Right cardiac atrium (tissue), 5 donors: ENCODE measurements at regions not wholly inside any gene's neighbourhood (a gene's known extent, or its start where the extent isn't known, plus 50 kb on each side); places are given as distances from the start of the nearest gene placed in this dataset.

Source experiments
- ATAC-seq, 2 donors: fragments of 200-7000 bp; cut with Tn5 transposase; one replicate each; pipeline versions ENCODE4 v1.8.0 to v1.9.1; 2020; ENCODE audit warnings: moderate library complexity in 2 of 2, mild to moderate bottlenecking in 1 of 2
- DNase-seq, 3 donors: peaks; one replicate each; pipeline ENCODE4 v3.0.0-alpha.2; 2020
- H3K27ac ChIP-seq: one replicate; pipeline ENCODE4 v1.5.1; 2013; ENCODE audit warnings: mild to moderate bottlenecking, low read length, control low read depth, moderate library complexity
- H3K27me3 ChIP-seq: one replicate; pipeline ENCODE4 v1.6.1; 2013; ENCODE audit not compliant: control insufficient read depth, insufficient read depth
- H3K4me1 ChIP-seq: one replicate; pipeline ENCODE4 v1.6.1; 2013; ENCODE audit warnings: low read length; ENCODE audit not compliant: control insufficient read depth, insufficient read depth
- H3K4me3 ChIP-seq: one replicate; pipeline ENCODE4 v1.5.1; 2013; ENCODE audit warnings: low read length, control low read depth
- H3K9me3 ChIP-seq: one replicate; pipeline ENCODE4 v1.6.1; 2013; ENCODE audit warnings: low read length; ENCODE audit not compliant: control insufficient read depth
- WGBS: extraction: QIAGEN DNeasy Blood & Tissue Kit; methylation state at CpG from one replicate; pipeline ENCODE4 v1.1.7; 2013; 5-methylcytosine and 5-hydroxymethylcytosine counted together
- intact Hi-C, 4 donors: fragments of 100-400 bp; cut with DNase I; formaldehyde crosslinking; loops; one replicate each; pipeline versions ENCODE4 v1.11.0 to v1.14.0; 2022 to 2023
- donor health status: healthy with polysubstance abuse.
- donor health status: DM: no; HTN: yes; CAD: no.
- donor health status: DM: no; HTN: no; CAD: no.
- donor health status: DM: no; HTN: yes; CAD: no; lungs with severe emphysema.
- donor health status: DM: yes; HTN: yes; CAD: no.

DNA sequence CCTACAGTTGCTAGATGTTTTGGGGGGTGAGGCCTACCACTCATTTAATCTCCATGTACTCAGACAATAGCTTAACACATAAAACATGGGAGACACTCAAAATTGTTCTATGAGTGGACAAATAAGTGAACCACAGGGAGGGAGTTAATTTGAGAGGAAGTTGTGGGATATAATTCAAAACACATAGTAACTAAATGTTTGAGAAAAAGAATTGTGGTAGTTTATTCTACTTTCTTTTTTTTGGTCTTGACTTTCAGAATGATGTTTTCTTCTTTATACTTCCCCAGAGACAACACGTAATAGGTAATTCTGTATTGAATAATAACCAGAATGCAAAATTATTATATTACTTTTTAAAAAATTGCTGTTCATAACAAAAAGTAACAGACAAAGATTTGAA, 453.8 kb downstream of the RFPL4B start:
- H3K27me3 ChIP-seq: no peaks in the 10 kb centered on the region
- intact Hi-C loops: no loop called here
- H3K27ac ChIP-seq: no peak overlapping the region
- no peaks in the 10 kb centered on the region for H3K4me1 ChIP-seq
- no peak overlapping the region for H3K4me3 ChIP-seq
- H3K9me3 ChIP-seq: no peaks in the 10 kb centered on the region
- no peak for ATAC-seq
- WGBS: 93% methylated on average over 1 of the region's 1 CpG
- no peak for DNase-seq

DNA sequence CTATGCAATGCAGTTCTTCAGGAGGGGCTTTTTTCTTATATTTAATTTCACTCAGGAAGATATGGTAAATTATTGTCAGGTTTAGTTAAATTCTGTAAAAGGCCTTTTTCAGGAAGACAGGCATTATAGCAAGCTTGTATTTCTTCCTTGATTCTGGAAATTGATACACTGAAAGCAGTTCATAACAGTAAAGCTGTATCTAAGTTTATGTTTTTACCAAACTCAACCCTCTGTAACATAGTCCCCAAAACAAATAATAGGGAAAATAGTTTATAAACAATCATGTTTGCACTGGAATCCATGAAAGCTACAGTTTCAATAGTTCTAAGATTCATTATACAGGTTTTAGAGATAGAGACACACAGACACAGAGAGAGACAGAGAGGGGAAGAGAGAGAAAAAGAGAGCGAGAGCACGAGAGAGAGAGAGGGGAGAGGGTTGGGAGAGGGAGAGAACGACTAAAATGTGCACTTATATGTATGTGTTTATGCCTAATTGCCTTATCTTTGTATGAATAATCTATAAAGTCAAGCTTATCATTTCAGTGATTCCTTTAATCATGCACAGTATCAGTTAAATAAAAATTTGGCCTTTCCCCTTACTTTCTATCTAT, 454.4 kb downstream of the RFPL4B start:
- intact Hi-C loops: no loop called here
- ATAC-seq (no peak), DNase-seq (no peak)
- Histone ChIP-seq H3K4me1 (no peaks in the 10 kb centered on the region), H3K27ac (no peak overlapping the region), H3K27me3 (no peaks in the 10 kb centered on the region), H3K4me3 (no peak overlapping the region), H3K9me3 (no peaks in the 10 kb centered on the region)
- WGBS: 71% methylated on average over 3 of the region's 3 CpGs

DNA sequence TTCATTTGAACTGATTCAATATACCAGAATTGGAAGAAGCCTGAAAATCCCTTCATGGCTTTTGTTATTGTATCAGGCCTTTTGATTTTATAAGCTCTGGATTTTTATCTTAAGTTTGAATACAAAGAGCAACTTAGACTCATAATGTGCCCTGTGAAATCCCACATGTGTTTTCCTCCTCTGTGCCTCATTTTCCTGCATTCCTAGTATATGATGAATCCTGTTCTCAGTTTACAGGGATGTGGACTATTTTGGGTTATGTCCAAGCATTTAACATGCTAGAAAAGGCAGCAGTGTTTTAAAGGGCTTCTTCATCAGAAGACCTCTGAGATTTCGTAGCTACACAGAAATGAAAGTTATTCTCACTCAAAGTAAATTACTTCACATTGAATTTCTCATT, 455.0 kb downstream of the RFPL4B start:
- Histone ChIP-seq H3K9me3 (no peaks in the 10 kb centered on the region), H3K4me3 (no peak overlapping the region), H3K4me1 (no peaks in the 10 kb centered on the region), H3K27ac (no peak overlapping the region), H3K27me3 (no peaks in the 10 kb centered on the region)
- 61% methylated on average over 1 of the region's 1 CpG for WGBS
- DNase-seq (no peak), ATAC-seq (no peak)
- intact Hi-C loops: no loop called here

DNA sequence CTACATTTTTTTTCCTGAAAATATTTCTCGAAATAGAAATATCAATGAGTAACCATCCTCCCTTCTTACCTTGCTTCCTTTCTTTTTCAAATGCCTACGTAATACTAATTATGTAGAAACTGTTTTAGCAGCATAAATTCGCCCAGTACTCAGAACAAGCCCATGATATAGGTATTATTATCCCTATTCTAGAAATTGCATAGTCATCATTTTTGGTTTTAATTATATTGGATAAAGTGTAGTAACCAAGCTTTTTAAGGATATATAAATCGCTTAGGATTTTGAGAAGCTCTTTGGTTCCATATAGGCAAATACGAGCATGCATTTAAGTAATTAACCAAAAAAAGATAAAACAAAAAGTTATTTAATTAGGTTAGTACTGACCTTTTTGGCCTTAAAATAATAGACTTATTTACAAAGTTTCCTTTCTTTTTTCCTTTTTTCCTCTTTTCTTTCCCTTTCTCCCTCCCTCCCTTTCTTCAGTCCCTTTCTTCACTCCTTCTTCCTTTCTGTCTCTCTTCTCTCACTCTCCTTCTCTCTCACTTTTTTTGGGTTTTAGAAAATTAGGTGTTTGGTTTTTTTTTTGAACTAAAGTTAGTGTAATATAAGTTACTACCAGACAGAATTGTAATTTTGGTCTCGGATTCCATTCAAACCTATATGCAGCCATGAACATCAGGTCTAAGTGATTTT, 457.7 kb downstream of the RFPL4B start:
- Histone ChIP-seq H3K27ac (no peak overlapping the region), H3K27me3 (no peaks in the 10 kb centered on the region), H3K4me1 (no peaks in the 10 kb centered on the region), H3K4me3 (no peak overlapping the region), H3K9me3 (no peaks in the 10 kb centered on the region)
- ATAC-seq (no peak), DNase-seq (no peak)
- WGBS: 94% methylated on average over 6 of the region's 6 CpGs
- intact Hi-C loops: no loop called here

DNA sequence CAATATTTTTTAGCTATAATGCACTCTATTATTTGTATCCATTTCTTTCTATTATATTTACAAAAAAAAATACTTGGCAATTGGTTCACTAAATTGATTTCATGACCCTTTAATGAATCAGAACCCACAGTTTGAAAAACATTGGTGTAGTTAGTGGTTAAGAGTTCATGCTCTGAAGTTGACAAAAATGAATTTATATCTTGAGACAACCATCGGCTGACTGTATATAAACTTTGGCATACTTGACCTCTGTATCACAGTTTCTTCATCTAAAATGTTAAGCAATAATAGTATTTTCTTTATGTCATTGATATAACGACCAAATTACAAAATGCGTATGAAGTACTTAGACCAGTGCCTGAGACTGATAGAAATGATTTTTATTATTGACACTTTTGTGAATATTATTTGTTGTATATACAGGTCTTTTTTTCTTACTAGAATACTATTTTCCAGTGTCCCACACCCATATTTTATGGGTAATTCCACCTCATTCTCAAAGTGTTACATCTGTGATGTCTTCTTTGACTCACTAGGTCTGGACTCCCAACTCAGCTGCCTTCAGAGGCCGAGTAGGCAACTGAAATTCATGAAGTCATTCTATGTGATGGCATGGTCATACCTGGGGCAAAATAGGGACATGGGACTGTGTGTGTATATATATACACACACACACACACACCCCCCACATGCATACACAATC, 459.2 kb downstream of the RFPL4B start:
- no peak for DNase-seq
- 88% methylated on average over 4 of the region's 4 CpGs for WGBS

DNA sequence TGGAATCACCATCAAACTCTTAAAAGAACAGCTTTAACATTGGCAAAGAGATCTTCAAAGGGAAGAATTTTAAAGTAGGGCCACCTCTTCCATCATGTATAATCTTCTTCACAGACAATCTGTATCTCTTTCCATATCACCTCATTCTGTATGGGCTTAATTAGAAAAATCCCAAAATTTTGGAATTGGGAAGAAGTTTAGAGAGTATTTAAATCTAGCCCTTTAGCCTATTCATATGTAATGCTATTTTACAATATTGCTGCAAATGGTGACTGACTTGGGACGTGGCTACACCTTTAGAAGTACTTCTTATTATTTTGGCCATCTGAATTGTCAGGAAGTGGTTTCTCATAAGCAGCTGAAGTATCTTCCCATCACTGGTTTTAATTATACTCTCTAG, 474.3 kb downstream of the RFPL4B start:
- no peak overlapping the region for H3K4me3 ChIP-seq
- no peaks in the 10 kb centered on the region for H3K9me3 ChIP-seq
- no peaks in the 10 kb centered on the region for H3K4me1 ChIP-seq
- intact Hi-C loops: no loop called here
- WGBS: 82% methylated on average over 1 of the region's 1 CpG
- ATAC-seq (no peak), DNase-seq (no peak)
- no peak overlapping the region for H3K27ac ChIP-seq
- H3K27me3 ChIP-seq: no peaks in the 10 kb centered on the region

More for the DNA sequence above, 459.2 kb downstream of the RFPL4B start:
- intact Hi-C loops: no loop called here
- ATAC-seq: no peak
- no peaks in the 10 kb centered on the region for H3K9me3 ChIP-seq
- H3K4me1 ChIP-seq: no peaks in the 10 kb centered on the region
- no peak overlapping the region for H3K4me3 ChIP-seq
- no peak overlapping the region for H3K27ac ChIP-seq
- H3K27me3 ChIP-seq: no peaks in the 10 kb centered on the region

DNA sequence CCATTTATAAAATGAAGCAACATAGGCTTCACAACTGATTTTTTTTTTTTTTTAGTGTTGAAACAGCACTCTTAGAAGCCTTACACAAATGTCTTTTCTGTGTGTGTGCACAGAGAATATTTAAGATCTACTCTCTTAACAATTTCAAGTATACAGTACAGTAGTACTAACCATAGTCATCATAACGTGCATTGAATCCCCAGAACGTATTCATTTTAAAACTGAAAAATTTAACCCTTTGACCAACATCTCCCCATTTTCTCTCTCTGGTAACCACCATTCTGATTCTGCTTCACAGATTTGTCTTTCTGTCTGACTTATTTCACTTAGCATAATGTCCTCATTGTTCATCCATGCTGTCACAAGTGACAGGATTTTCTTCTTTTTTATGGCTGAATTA, 475.6 kb downstream of the RFPL4B start:
- ATAC-seq (no peak), DNase-seq (no peak)
- H3K4me1 ChIP-seq: no peaks in the 10 kb centered on the region
- no peak overlapping the region for H3K27ac ChIP-seq
- no peaks in the 10 kb centered on the region for H3K9me3 ChIP-seq
- no peaks in the 10 kb centered on the region for H3K27me3 ChIP-seq
- intact Hi-C loops: no loop called here
- WGBS: 72% methylated on average over 2 of the region's 2 CpGs
- H3K4me3 ChIP-seq: no peak overlapping the region

DNA sequence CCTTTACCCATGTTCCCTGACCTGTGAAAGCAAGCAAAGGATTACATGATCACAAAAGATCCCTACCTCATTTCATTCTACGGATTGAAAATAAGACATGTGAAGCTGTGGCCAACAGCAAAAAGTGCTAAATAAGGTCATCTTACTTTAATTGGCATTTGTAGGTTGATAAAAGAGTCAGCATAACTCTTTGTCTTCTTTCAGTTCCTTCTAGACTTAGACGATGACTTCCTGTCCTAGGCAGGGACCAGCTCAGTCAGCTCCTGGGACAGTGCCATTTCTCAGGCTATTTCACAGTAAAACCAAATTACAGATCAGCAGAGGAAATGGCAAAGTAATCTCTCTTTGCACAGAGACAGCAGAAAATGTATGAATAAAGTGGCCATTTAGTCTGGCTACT, 480.7 kb downstream of the RFPL4B start:
- no peaks in the 10 kb centered on the region for H3K9me3 ChIP-seq
- intact Hi-C loops: no loop called here
- WGBS: 38% methylated on average over 2 of the region's 2 CpGs
- no peaks in the 10 kb centered on the region for H3K4me1 ChIP-seq
- ATAC-seq: peak; percentile 68 to 76
- H3K27me3 ChIP-seq: no peaks in the 10 kb centered on the region
- peak; percentile 45 to 75 (median 52) for DNase-seq
- H3K27ac ChIP-seq: no peak overlapping the region
- no peak overlapping the region for H3K4me3 ChIP-seq

DNA sequence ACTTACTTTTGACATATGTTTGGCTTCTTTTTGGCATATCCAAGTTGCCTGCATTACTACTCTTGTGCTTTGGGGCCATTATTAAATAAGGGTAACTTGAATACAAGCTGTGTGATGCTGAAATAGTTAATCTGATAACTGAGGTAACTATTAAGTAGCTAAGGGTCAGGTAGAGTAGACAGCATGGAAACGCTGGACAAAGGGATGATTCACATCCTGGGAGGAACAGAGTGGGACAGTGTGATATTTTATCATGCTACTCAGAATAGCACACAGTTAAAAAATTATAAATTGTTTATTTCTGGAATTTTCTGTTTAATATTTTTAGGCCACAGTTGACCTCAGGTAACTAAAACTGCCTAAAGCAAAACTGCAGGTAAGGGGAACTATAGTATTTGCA, 483.9 kb downstream of the RFPL4B start:
- Histone ChIP-seq H3K27me3 (no peaks in the 10 kb centered on the region), H3K9me3 (no peaks in the 10 kb centered on the region), H3K4me1 (no peaks in the 10 kb centered on the region), H3K27ac (no peak overlapping the region), H3K4me3 (no peak overlapping the region)
- DNase-seq: no peak
- ATAC-seq: no peak
- WGBS: 49% methylated on average over 1 of the region's 1 CpG
- intact Hi-C loops: no loop called here

DNA sequence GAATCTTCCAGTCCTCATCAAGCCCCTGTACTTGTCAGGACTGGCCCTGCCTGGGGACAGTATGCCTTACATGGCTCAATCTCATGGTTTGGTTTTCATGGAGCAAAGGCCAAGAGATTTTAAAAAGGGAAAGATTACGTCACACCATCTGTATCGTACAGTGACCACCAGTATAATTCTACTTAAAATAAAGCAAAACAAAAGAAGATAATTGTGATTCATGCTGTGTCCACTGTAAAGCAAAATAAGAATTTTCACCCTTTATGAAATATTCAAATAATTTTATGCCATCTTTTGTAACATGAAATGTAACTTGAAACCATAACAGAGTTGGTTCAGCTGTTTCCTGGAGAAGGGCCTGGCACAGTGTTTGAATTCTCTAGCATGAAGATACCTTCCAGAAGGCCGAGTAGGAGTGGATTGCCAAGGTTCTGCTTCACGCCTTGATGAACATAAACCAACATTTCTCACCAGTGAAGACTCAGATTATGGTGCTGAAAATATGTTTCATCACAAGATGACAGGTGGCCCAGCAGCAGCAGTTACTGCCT, 486.5 kb downstream of the RFPL4B start:
- Histone ChIP-seq H3K27me3 (no peaks in the 10 kb centered on the region), H3K9me3 (no peaks in the 10 kb centered on the region), H3K4me3 (no peak overlapping the region), H3K27ac (no peak overlapping the region), H3K4me1 (no peaks in the 10 kb centered on the region)
- DNase-seq (no peak), ATAC-seq (peak in 1 of 2 donors; percentile 48)
- intact Hi-C loops: no loop called here
- 54% methylated on average over 4 of the region's 4 CpGs for WGBS

DNA sequence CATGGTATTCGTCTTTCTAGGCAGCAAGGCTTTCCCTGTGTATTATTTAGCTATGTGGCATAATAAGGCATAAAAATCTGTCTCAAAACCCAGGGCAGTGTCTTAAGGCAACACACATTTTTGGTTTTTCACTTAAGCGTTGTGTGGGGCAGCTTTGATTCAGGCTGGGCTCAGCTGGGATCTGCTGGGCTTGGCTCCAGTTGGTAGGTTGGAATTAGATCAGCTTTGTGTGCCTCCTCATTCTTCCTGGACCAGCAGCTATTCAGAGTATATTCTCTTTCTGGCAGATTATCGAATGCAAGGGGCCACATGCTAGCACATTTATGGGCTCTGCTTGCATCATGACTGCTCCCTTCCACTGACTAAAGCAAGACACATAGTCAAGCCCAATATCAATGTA, 487.9 kb downstream of the RFPL4B start:
- DNase-seq (peak in 1 of 3 donors; percentile 11), ATAC-seq (no peak)
- intact Hi-C loops: no loop called here
- Histone ChIP-seq H3K27me3 (no peaks in the 10 kb centered on the region), H3K9me3 (no peaks in the 10 kb centered on the region), H3K27ac (no peak overlapping the region), H3K4me3 (no peak overlapping the region), H3K4me1 (no peaks in the 10 kb centered on the region)
- 84% methylated on average over 3 of the region's 3 CpGs for WGBS
